Endothelial cell of umbilical vein (primary cell): ENCODE measurements at regions not wholly inside any gene's neighbourhood (a gene's known extent, or its start where the extent isn't known, plus 50 kb on each side); places are given as distances from the start of the nearest gene placed in this dataset.

Source experiments
- BruUV-seq: library from RNA; stranded (reverse); fragments of 400-500 nt; replicated peaks from 2 replicates; lab custom pipeline; 2021; lab: Mats Ljungman, UMichigan
- CTCF ChIA-PET: fragments of 300-600, 350-600 bp; sonication (Branson Sonifier 250); formaldehyde crosslinking; loops from one replicate; lab custom pipeline; 2021; ENCODE audit warnings: antibody characterized with exemption, inconsistent platforms; lab: Charles Lee
- POLR2A ChIA-PET: fragments of 300-600, 350-600 bp; sonication (Branson Sonifier 250); formaldehyde crosslinking; loops from one replicate; lab custom pipeline; 2021; ENCODE audit warnings: antibody characterized with exemption, inconsistent platforms; lab: Charles Lee
- DNase-seq: peaks from one replicate; pipeline ENCODE4 v3.0.0-alpha.2; 2011; ENCODE audit warnings: low read depth, low spot score
- FAIRE-seq: peaks from 2 replicates; lab custom pipeline; 2011; peaks lifted over from hg19 to GRCh38; lab: Jason Lieb, UNC
- H2AFZ ChIP-seq: 2 replicates; pipeline ENCODE4 v1.6.0; 2012; ENCODE audit warnings: low read depth, low read length, control low read depth, inconsistent platforms
- H3K27ac ChIP-seq: 2 replicates; pipeline ENCODE4 v1.5.1; 2011; ENCODE audit warnings: low read depth, mild to moderate bottlenecking, control low read depth, low read length, moderate library complexity; ENCODE audit not compliant: insufficient read depth
- H3K27me3 ChIP-seq, 2 experiments: 2 replicates each; pipeline versions ENCODE4 v1.6.0 to v1.6.1; 2011; ENCODE audit warnings: low read length in 2 of 2, mixed read lengths in 1 of 2; ENCODE audit not compliant: control insufficient read depth in 2 of 2, insufficient read depth in 2 of 2
- H3K36me3 ChIP-seq, 2 experiments: 2 replicates in 1 of 2; 3 replicates in 1 of 2; pipeline ENCODE4 v1.5.1; 2011; ENCODE audit warnings: low read length in 2 of 2, mild to moderate bottlenecking in 1 of 2, moderate library complexity in 1 of 2; ENCODE audit not compliant: control insufficient read depth in 2 of 2, insufficient read depth in 2 of 2; ENCODE audit errors: extremely low read depth in 1 of 2
- H3K4me1 ChIP-seq: 3 replicates; pipeline ENCODE4 v1.5.1; 2011; ENCODE audit warnings: mild to moderate bottlenecking, low read length; ENCODE audit not compliant: control insufficient read depth, insufficient read depth; ENCODE audit errors: extremely low read depth
- H3K4me2 ChIP-seq: 2 replicates; pipeline ENCODE4 v1.6.1; 2011; ENCODE audit warnings: low read length, control low read depth, mixed read lengths; ENCODE audit not compliant: insufficient read depth
- H3K4me3 ChIP-seq, 3 experiments: fragments of 200-600 bp in 1 of 3; sonication (generic), shearing (Covaris generic) in 1 of 3; replicated peaks in 1 of 3; 2 replicates each; pipeline ENCODE4 v1.5.1; 2011 to 2016; ENCODE audit warnings: control low read depth in 3 of 3, low read length in 3 of 3, mild to moderate bottlenecking in 2 of 3, inconsistent platforms in 1 of 3, low read depth in 1 of 3, moderate library complexity in 1 of 3; ENCODE audit not compliant: insufficient read depth in 1 of 3
- H3K79me2 ChIP-seq: 2 replicates; pipeline ENCODE4 v1.6.0; 2012; ENCODE audit warnings: low read length, inconsistent platforms; ENCODE audit not compliant: control insufficient read depth, insufficient read depth
- H3K9ac ChIP-seq: replicated peaks from 2 replicates; pipeline ENCODE3; 2011; ENCODE audit warnings: low read length, control low read depth; ENCODE audit not compliant: insufficient read depth; ENCODE audit errors: extremely low read depth
- H3K9me1 ChIP-seq: replicated peaks from 3 replicates; pipeline ENCODE4 v1.6.0; 2011; ENCODE audit warnings: mild to moderate bottlenecking, low read length; ENCODE audit not compliant: control insufficient read depth, insufficient read depth; ENCODE audit errors: extremely low read depth
- H3K9me3 ChIP-seq: replicated peaks from 2 replicates; pipeline ENCODE4 v1.5.1; 2012; ENCODE audit warnings: low read length, inconsistent platforms; ENCODE audit not compliant: control insufficient read depth, insufficient read depth
- H4K20me1 ChIP-seq: replicated peaks from 2 replicates; pipeline ENCODE3; 2011; ENCODE audit warnings: mild to moderate bottlenecking, low read length; ENCODE audit not compliant: control insufficient read depth, insufficient read depth; ENCODE audit errors: extremely low read depth
- EZH2 ChIP-seq: IDR thresholded peaks from 2 replicates; pipeline ENCODE4 v1.6.1; 2012; ENCODE audit warnings: borderline replicate concordance, low read depth, mild to moderate bottlenecking, moderate library complexity, low read length, inconsistent platforms; ENCODE audit not compliant: severe bottlenecking
- FOS ChIP-seq: IDR thresholded peaks from 2 replicates; pipeline ENCODE4 v1.6.1; 2011; ENCODE audit warnings: mild to moderate bottlenecking, low read length, moderate library complexity, borderline replicate concordance; ENCODE audit not compliant: insufficient read depth
- GATA2 ChIP-seq: IDR thresholded peaks from 2 replicates; pipeline ENCODE4 v1.7.0; 2011; ENCODE audit warnings: low read depth, mild to moderate bottlenecking, moderate library complexity, mixed read lengths, low read length; ENCODE audit not compliant: insufficient read length, insufficient read depth
- JUN ChIP-seq: IDR thresholded peaks from 2 replicates; pipeline ENCODE4 v1.6.1; 2011; ENCODE audit warnings: borderline replicate concordance, low read depth; ENCODE audit not compliant: insufficient read length, insufficient read depth
- MYC ChIP-seq: IDR thresholded peaks from one replicate; pipeline ENCODE4 v1.6.1; 2011; ENCODE audit warnings: mild to moderate bottlenecking, low read depth, low read length
- POLR2A ChIP-seq: IDR thresholded peaks from 2 replicates; pipeline ENCODE4 v1.6.1; 2012; ENCODE audit warnings: low read depth, mild to moderate bottlenecking, control low read depth, low read length
- POLR2AphosphoS5 ChIP-seq: IDR thresholded peaks from 2 replicates; pipeline ENCODE4 v1.6.1; 2012; ENCODE audit warnings: low read depth, mild to moderate bottlenecking, control low read depth, low read length, moderate library complexity; ENCODE audit not compliant: insufficient read depth
- dilution Hi-C: fragments of 300-500 bp; cut with MboI; formaldehyde crosslinking; loops from one replicate; pipeline ENCODE4 v1.15.0; 2019; ENCODE audit warnings: low sequenced_read_pairs; ENCODE audit not compliant: extremely low pct_ligation_motif_present
- intact Hi-C: fragments of 100-400 bp; cut with micrococcal nuclease; formaldehyde crosslinking; loops from one replicate; pipeline ENCODE4 v1.10.0; 2022
- TF ChIP-seq, protein P1 (sequence below), 2 donors: IDR thresholded peaks; 1 replicate in 1 of 2; 2 replicates in 1 of 2; pipeline ENCODE4 v1.5.1; 2011; ENCODE audit warnings: low read length in 2 of 2, mild to moderate bottlenecking in 2 of 2, moderate library complexity in 2 of 2, control low read depth in 1 of 2, inconsistent platforms in 1 of 2, low read depth in 1 of 2; ENCODE audit not compliant: insufficient read depth in 1 of 2; ENCODE audit errors: extremely low read depth in 1 of 2
- TF ChIP-seq, protein P2 (sequence below): IDR thresholded peaks from 2 replicates; pipeline ENCODE4 v1.6.1; 2011; ENCODE audit not compliant: insufficient read depth, insufficient read length

- no TSS peak for BruUV-seq
Observed at GRCh38 chr10:25744574-25744973, 189.5 kb upstream of the MYO3A start.

More at GRCh38 chr10:25744574-25744973, 189.5 kb upstream of the MYO3A start:
- TF ChIP-seq MYC (no peak), EZH2 (no peak), FOS (no peak), POLR2A (no peak), JUN (no peak), GATA2 (no peak), POLR2AphosphoS5 (no peak)
- TF ChIP-seq, protein P1, sequence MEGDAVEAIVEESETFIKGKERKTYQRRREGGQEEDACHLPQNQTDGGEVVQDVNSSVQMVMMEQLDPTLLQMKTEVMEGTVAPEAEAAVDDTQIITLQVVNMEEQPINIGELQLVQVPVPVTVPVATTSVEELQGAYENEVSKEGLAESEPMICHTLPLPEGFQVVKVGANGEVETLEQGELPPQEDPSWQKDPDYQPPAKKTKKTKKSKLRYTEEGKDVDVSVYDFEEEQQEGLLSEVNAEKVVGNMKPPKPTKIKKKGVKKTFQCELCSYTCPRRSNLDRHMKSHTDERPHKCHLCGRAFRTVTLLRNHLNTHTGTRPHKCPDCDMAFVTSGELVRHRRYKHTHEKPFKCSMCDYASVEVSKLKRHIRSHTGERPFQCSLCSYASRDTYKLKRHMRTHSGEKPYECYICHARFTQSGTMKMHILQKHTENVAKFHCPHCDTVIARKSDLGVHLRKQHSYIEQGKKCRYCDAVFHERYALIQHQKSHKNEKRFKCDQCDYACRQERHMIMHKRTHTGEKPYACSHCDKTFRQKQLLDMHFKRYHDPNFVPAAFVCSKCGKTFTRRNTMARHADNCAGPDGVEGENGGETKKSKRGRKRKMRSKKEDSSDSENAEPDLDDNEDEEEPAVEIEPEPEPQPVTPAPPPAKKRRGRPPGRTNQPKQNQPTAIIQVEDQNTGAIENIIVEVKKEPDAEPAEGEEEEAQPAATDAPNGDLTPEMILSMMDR (IDR thresholded peaks at IDR 0.05; ENCODE audit: extremely low read depth in 1 of 2, insufficient read depth in 1 of 2, low read depth in 1 of 2, low read length in 2 of 2): no peak
- TF ChIP-seq, protein P2, sequence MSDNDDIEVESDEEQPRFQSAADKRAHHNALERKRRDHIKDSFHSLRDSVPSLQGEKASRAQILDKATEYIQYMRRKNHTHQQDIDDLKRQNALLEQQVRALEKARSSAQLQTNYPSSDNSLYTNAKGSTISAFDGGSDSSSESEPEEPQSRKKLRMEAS: no peak
- dilution Hi-C loops: no loop called here
- CTCF ChIA-PET: no interaction called here
- Histone ChIP-seq H3K27me3 (no peaks in the 10 kb centered on the region), H3K9me1 (no peaks in the 10 kb centered on the region), H3K9me3 (no peaks in the 10 kb centered on the region), H4K20me1 (no peaks in the 10 kb centered on the region), H2AFZ (no peak overlapping the region), H3K9ac (no peak overlapping the region), H3K79me2 (no peaks in the 10 kb centered on the region), H3K36me3 (no peaks in the 10 kb centered on the region), H3K4me2 (no peak overlapping the region), H3K27ac (no peak overlapping the region), H3K4me3 (no peak overlapping the region), H3K4me1 (no peaks in the 10 kb centered on the region)
- POLR2A ChIA-PET: no interaction called here
- DNase-seq (no peak), FAIRE-seq (no peak)
- intact Hi-C loops: no loop called here
